Brain microvascular endothelial cell (primary cell): ENCODE measurements at regions not wholly inside any gene's neighbourhood (a gene's known extent, or its start where the extent isn't known, plus 50 kb on each side); places are given as distances from the start of the nearest gene placed in this dataset.
"Not testable (repeated sequence)": the region's sequence is repeated elsewhere in the genome, so short reads cannot be mapped to it uniquely, and the experiment has no call there.

Experiments
- DNase-seq: peaks from one replicate; pipeline ENCODE4 v3.0.0-alpha.2; 2020
- H3K27ac ChIP-seq: fragments of 250-450 bp; sonication (Bioruptor Pico); 2 replicates; pipeline ENCODE4 v1.5.1; 2020; ENCODE audit warnings: mild to moderate bottlenecking, moderate library complexity
- H3K27me3 ChIP-seq: fragments of 250-450 bp; sonication (Bioruptor Pico); replicated peaks from 2 replicates; pipeline ENCODE4 v1.5.1; 2020; ENCODE audit warnings: mild to moderate bottlenecking
- H3K36me3 ChIP-seq: fragments of 250-450 bp; sonication (Bioruptor Pico); replicated peaks from 2 replicates; pipeline ENCODE4 v1.5.1; 2020; ENCODE audit warnings: mild to moderate bottlenecking
- H3K4me3 ChIP-seq: 2 replicates; pipeline ENCODE4 v1.5.1; 2011; ENCODE audit warnings: low read depth, mild to moderate bottlenecking, control low read depth, low read length, moderate library complexity
- in situ Hi-C: cut with HindIII; loops from 2 replicates; pipeline ENCODE4 v1.10.0; 2017; ENCODE audit warnings: low sequenced_read_pairs, low pct_ligation_motif_present
- TF ChIP-seq, protein P1 (sequence below): IDR thresholded peaks from 2 replicates; pipeline ENCODE4 v1.5.1; 2011; ENCODE audit warnings: low read depth, mild to moderate bottlenecking, moderate library complexity, low read length, control low read depth, inconsistent platforms; ENCODE audit errors: missing control alignments

DNA sequence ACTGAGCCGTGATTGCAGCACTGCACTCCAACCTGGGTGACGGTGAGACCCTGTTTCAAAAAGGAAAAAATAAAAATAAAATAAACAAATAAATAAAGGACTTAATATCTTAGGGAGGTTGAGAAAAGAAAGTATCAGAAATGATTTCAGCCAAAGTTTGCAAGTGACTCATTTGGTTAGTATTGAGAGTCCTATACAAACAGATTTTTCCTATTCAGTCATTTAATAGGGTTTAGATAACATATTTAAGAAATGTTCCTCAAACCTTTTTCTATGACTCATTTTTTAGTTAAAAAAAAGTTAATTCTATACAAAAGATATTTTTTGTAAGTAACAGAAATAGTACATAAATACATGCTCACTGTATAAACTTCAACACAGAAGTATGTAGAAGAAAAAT lies 235.1 kb downstream of the GJA1 start:
- no peak for DNase-seq
- TF ChIP-seq, protein P1, sequence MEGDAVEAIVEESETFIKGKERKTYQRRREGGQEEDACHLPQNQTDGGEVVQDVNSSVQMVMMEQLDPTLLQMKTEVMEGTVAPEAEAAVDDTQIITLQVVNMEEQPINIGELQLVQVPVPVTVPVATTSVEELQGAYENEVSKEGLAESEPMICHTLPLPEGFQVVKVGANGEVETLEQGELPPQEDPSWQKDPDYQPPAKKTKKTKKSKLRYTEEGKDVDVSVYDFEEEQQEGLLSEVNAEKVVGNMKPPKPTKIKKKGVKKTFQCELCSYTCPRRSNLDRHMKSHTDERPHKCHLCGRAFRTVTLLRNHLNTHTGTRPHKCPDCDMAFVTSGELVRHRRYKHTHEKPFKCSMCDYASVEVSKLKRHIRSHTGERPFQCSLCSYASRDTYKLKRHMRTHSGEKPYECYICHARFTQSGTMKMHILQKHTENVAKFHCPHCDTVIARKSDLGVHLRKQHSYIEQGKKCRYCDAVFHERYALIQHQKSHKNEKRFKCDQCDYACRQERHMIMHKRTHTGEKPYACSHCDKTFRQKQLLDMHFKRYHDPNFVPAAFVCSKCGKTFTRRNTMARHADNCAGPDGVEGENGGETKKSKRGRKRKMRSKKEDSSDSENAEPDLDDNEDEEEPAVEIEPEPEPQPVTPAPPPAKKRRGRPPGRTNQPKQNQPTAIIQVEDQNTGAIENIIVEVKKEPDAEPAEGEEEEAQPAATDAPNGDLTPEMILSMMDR = no peak
- in situ Hi-C loops = no loop called here
- Histone ChIP-seq H3K36me3 (no peaks in the 10 kb centered on the region), H3K27me3 (no peaks in the 10 kb centered on the region), H3K27ac (no peak overlapping the region), H3K4me3 (no peak overlapping the region)

GRCh38 chr6:121677571-121677970 lies 242.1 kb downstream of the GJA1 start:
- TF ChIP-seq, protein P1 = no peak
- in situ Hi-C loops = no loop called here
- H3K4me3 ChIP-seq = no peak overlapping the region
- H3K27ac ChIP-seq = no peak overlapping the region
- H3K36me3 ChIP-seq = no peaks in the 10 kb centered on the region
- no peaks in the 10 kb centered on the region for H3K27me3 ChIP-seq
- DNase-seq = no peak

- Histone ChIP-seq H3K27me3 (no peaks in the 10 kb centered on the region), H3K4me3 (no peak overlapping the region), H3K36me3 (no peaks in the 10 kb centered on the region), H3K27ac (no peak overlapping the region)
- in situ Hi-C loops = no loop called here
- TF ChIP-seq, protein P1 = no peak
- DNase-seq = no peak
Measured at GRCh38 chr6:121678245-121678644, 242.8 kb downstream of the GJA1 start.

- no peak overlapping the region for H3K27ac ChIP-seq
- H3K27me3 ChIP-seq = no peaks in the 10 kb centered on the region
- in situ Hi-C loops = no loop called here
- DNase-seq = no peak
- H3K4me3 ChIP-seq = no peak overlapping the region
- no peaks in the 10 kb centered on the region for H3K36me3 ChIP-seq
- TF ChIP-seq, protein P1 = no peak
Measured at GRCh38 chr6:121680058-121680457, 244.6 kb downstream of the GJA1 start.

GRCh38 chr6:121682666-121683065 lies 247.2 kb downstream of the GJA1 start:
- Histone ChIP-seq H3K27me3 (no peaks in the 10 kb centered on the region), H3K36me3 (no peaks in the 10 kb centered on the region), H3K27ac (no peak overlapping the region), H3K4me3 (no peak overlapping the region)
- DNase-seq = no peak
- TF ChIP-seq, protein P1 = no peak
- in situ Hi-C loops = no loop called here

DNA sequence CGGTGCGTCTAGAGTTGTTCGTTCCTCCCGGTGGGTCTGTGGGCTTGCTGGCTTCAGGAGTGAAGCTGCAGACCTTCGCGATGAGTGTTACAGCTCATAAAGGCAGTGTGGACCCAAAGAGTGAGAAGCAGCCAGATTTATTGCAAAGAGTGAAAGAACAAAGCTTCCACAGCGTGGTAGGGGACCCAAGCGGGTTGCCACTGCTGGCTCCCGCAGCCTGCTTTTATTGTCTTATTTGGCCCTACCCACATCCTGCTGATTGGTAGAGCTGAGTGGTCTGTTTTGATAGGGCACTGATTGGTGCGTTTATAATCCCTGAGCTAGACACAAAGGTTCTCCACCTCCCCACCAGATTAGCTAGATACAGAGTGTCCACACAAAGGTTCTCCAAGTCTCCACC lies 250.4 kb downstream of the GJA1 start:
- H3K36me3 ChIP-seq, H3K4me3 ChIP-seq, DNase-seq, H3K27me3 ChIP-seq, H3K27ac ChIP-seq, in situ Hi-C loops: not testable (repeated sequence)
